GM18907 (cell line): ENCODE measurements at regions not wholly inside any gene's neighbourhood (a gene's known extent, or its start where the extent isn't known, plus 50 kb on each side); places are given as distances from the start of the nearest gene placed in this dataset.

Experiments used
- ATAC-seq: cut with Tn5 transposase; IDR thresholded peaks from one replicate; pipeline ENCODE4 v1.9.1; 2021; ENCODE audit warnings: mild to moderate bottlenecking, moderate library complexity; ENCODE audit not compliant: unreplicated experiment

GRCh38 chr13:38519229-38519911 lies 167.5 kb upstream of the FREM2 start:
- no peak for ATAC-seq

DNA sequence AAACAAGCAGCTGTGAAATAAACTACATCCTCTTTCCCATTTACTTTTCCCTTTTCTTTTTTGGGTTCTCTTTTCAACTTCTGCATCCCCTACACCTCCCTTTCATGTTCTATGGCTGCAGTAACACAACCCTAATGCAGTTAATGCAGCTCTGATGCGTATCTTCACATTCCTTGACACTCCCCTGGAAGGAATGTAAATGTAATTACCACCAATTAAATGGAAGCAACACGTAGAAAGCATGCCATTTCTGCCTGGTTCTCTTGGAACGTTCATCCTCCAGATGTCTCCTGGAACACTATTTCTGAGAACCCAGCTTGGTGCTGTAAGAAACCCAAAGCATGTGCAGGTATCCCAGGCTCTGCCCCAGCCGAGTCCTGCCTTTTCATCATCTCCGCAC lies 166.8 kb upstream of the FREM2 start:
- no peak for ATAC-seq

GRCh38 chr13:38527140-38527539 lies 159.7 kb upstream of the FREM2 start:
- no peak for ATAC-seq

- ATAC-seq, result no peak
These were observed 157.9 kb upstream of the FREM2 start for GRCh38 chr13:38528986-38529385.

DNA sequence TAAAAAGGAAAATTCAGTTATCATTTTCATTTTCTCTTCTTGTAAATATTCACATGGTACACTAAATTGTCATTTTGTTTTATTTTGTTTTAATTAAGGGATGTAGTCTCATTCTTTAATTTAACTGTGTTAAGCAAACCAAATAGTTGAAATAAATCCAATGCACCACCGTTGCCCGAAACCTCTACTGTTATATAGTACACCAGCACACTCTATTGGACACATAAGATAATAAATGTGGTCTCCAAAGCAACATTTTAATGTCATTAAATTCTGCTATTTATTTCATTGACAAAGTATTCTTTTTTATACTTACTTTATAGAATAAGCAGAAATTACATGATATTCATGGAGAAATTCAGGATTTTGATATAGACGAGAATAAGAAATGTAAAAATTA lies 156.4 kb upstream of the FREM2 start:
- no peak for ATAC-seq

- ATAC-seq, result no peak
These were observed 151.6 kb upstream of the FREM2 start for GRCh38 chr13:38535261-38535660.

DNA sequence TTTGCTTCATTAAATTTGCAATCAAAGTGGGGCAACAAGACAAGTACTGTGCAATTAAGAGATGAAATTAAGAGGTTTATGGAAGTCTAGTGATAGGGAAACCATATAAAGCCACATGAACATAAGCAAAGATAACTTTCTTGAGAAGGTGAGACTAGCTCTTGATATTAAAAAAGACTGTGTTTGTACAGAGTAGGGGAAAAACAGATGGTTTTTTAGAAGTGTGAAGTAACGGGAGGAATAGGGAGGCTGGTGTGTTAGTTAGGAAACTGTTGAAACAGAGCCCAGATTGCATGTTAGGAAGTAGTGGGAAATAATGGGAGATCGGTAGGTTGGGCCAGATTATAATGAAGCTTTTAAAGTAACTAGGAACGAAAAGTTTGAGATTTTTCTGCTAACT lies 149.8 kb upstream of the FREM2 start:
- no peak for ATAC-seq

GRCh38 chr13:38538422-38538821 lies 148.5 kb upstream of the FREM2 start:
- no peak for ATAC-seq

GRCh38 chr13:38539632-38540031 lies 147.2 kb upstream of the FREM2 start:
- ATAC-seq, result no peak

GRCh38 chr13:38542601-38543000 lies 144.3 kb upstream of the FREM2 start:
- no peak for ATAC-seq

- ATAC-seq, result no peak
These were observed 143.3 kb upstream of the FREM2 start for GRCh38 chr13:38543561-38543960.

DNA sequence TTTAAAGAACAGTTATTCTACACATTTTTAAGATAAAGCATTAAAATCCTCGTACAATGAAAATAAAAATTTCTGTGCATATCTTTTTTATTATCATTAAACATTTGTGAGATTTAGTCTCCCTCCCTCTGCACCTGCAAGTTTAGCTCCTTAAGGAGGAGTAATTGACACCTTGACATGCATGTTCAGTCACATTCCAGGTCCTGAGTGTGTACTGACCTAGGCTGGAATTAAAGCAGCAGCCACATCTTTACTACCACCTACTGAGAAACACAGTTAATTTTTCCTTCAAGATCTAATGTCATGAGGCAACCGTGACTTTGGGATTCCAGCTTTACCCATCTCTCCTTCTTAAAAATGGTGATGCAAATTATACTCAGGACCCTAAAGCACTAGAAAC lies 123.1 kb upstream of the FREM2 start:
- no peak for ATAC-seq

DNA sequence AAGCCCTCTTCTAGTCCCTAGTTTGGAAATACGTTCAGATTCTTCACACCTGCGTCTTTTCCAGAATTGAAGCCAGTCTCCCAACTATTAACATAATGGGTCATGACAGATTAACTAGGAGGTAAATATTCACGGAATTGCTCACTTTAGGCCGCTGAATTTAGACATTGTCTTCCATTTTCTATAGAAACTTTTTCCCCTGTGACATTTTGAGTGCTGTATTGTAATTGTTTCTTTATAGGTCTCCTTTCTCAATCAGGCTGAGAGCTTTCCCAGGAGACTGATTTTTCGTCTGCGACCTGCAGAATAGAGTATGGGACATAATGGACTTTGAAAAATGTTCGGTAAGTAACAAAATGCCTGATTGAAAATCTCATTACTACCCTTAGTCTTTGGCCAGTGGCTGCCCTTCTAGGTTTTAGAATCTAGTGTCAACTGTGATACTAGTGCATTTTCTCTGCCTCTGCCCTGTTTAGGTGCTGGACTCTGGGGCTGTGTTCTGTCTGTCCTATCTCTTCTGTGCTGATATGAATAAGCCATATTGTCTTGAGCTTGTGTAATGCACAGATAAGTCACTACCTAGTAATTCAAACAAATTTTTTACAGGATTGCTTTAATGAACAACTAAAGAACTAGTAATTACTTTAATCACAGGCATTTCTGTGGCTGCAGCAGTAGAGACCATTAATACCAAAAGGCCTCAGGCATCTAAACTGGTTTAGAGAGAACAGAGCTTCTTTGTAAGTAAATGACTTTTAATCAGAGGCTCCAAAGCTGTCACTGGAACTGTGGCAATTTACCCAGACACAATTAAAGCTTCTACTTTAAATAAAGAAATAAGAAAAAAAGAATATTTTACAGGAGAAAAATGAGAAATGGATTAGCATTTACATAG lies 122.4 kb upstream of the FREM2 start:
- no peak for ATAC-seq

- no peak for ATAC-seq
These were observed 120.9 kb upstream of the FREM2 start for GRCh38 chr13:38566023-38566422.

DNA sequence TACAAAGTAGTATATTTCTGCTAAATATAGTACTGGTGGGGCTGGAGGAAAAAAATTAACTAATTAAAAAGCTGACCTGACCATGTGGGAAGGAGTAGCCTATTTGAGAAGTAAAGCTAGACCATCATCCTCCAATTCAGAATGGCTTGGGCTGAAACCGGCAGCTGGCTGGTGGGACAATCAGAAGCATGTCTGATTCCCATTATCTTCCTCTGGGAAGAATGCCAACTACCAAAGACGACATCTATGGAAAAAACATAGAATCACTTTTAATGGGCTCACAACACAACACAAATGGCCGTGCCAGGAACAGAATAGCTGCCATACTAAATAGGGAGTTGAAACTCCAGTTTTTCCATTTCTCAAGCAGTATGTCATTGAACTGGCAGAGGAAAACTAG lies 120.4 kb upstream of the FREM2 start:
- ATAC-seq, result no peak

GRCh38 chr13:38570706-38571105 lies 116.2 kb upstream of the FREM2 start:
- ATAC-seq, result no peak

DNA sequence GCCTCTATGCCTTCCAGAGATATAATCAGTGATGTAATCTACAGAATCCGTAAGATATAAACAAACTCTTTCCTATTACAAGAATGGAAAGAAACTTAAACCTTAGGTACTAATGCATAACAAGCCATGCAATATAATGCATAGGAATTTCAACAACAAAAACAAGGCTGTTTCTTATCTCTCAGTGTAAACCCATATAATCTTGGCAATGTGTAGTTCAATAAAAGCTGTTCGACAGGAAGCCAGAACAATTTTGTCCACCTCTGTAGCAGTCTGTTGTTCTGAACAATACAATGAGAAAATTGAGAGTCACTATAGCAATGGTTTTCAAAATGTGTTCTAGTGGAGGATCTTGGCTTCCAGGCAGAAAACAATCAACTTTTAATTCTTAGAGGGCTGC lies 111.5 kb upstream of the FREM2 start:
- ATAC-seq, result no peak

DNA sequence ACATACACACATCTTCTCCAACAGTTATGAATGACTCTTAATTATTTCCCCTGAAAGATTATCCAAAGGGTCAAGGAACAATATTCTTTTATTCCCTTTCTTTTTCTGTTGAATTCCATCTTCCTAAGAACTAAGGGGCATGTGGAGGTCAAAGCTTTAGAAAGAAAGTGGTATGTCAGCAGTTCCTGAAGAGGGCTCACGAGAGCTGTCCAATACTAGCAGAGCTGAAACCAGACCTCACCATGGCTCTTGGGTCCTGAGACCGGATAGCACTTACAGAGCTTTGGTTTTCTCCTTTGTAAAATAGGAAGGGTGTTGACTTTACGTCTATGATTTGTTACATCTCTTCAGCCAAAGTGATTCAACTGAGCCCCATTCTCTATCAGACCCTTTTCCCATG lies 109.8 kb upstream of the FREM2 start:
- no peak for ATAC-seq

DNA sequence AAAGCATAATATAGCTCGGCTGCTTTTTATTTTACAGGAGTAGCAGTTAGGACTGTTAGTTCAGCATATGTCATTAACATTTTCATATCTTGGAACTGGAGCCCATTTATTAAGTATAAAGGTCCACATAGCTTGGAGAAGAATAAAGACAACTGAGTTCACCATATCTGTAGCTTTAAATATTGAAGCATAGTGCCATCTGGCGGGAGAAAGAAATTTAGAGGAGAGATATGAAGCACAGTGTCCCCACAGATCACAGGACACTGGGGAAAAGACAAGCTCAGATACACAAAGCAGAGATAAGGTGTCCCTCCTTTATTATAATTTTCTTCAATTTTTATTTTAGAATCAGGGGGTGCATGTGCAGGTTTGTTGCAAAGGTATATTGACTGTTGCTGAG lies 104.7 kb upstream of the FREM2 start:
- ATAC-seq, result peak; percentile 78

GRCh38 chr13:38590230-38590629 lies 96.6 kb upstream of the FREM2 start:
- no peak for ATAC-seq

DNA sequence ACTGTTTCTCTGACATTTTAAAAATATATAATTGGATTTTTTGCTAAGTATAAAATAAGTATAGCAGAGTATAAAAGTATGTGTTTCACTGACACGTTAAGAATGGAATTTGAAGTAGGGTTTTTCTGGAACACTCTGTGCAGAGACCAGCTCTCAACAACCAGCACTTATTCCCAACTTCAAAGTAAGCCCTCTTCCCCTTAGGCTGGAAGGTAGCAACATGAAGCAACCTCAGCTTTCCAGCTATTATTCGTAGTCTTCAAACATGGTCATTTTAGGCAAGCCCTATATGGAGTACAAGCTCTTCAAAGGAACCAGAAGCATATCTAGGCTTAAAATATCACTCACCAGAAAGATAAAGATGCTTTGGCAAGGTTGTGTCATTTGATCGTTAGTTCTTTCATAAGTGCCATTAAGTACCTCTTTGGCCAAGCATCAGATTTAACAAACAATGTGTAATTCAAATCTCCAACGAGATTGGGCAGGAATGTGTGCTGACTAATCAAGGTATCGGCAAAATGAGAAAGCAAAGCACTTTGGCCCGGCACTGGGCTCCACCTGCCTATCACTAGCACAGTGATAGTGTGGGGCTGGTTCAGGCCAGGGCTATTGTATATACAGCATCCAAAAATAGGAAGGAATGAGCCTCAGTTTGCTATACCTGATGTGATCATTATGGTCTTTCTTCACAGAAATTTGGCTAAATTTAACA lies 95.9 kb upstream of the FREM2 start:
- no peak for ATAC-seq

DNA sequence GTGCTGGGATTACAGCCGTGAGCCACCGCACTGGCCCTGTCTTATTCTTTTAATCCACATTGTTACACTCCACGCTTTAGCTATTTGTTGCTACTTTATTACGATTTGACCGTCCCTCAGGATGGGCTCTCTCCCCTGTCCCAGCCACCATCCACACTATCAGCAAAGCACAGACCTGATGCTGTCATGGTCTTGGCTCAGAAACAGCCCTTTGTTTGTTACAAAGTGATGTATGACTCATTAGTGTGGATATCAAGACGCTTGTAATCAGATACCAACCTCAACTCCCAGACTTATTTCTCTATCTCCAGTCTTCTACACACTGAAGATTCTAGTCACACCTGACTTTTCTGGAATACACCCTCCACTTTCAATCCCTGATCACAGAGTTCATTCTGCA lies 84.6 kb upstream of the FREM2 start:
- no peak for ATAC-seq
